NCI-H1105 treated with DMSO at 0.1 percent for 48 hours (cell line): ENCODE measurements at regions not wholly inside any gene's neighbourhood (a gene's known extent, or its start where the extent isn't known, plus 50 kb on each side); places are given as distances from the start of the nearest gene placed in this dataset.
"Not testable (repeated sequence)": the region's sequence is repeated elsewhere in the genome, so short reads cannot be mapped to it uniquely, and the experiment has no call there.

Source experiments
- DNase-seq: peaks from one replicate; lab custom pipeline; 2025; lab: John Stamatoyannopoulos, UW

DNA sequence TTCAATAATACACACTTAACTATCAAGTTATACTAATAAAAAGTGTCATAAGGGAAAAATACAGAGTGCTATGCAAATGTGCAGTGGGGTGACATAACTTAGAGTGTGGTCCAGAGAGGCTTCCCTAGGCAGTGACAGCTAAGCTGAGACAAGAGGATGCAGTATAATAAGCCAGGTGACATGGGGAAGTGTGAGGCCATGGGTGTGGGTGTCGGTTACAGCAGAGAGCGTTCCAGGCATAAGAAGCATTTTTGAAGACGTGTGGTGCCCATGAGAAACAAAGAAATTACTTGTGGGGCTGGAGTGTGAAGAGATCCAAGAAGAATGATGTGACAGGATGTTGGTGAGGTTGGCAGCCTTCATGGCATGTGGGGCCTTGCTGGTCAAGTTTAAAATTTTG is 78.1 kb upstream of the PICALM start:
- DNase-seq: no peak

- no peak for DNase-seq
These were observed 76.7 kb upstream of the PICALM start for GRCh38 chr11:86145439-86146156.

DNA sequence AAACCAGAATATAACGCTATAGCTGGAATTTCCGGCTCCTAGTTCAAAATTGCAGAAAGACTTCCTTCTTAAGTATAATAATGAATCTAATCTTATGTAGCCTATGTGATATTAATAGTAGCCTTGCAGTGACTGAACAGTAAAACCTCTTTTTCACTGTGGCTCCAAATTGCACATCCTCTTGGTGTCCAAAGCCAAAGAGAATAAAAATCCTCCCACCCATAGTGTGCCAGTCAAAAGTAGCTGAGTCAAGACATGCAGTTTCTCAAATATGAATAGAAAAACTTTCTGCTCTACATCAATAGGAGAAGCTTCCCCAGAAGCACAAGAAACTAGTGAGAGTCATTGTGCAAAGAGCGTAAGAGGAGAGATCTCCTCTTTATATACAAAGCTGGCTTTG is 76.0 kb upstream of the PICALM start:
- no peak for DNase-seq

DNA sequence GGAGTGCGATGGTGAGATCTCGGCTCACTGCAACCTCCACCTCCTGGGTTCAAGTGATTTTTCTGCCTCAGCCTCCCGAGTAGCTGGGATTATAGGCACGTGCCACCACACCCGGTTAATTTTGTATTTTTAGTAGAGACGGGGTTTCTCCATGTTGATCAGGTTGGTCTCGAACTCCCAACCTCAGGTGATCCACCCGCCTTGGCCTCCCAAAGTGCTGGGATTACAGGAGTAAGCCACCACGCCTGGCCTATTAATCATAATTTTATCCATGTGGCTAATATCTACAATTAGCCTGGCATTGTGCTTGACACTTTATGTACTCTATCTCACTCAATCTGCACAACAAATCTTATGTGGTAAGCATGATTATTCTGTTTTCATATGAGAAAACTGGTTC is 75.2 kb upstream of the PICALM start:
- DNase-seq: not testable (repeated sequence)

- DNase-seq: no peak
These were observed 74.5 kb upstream of the PICALM start for GRCh38 chr11:86143087-86144030.

DNA sequence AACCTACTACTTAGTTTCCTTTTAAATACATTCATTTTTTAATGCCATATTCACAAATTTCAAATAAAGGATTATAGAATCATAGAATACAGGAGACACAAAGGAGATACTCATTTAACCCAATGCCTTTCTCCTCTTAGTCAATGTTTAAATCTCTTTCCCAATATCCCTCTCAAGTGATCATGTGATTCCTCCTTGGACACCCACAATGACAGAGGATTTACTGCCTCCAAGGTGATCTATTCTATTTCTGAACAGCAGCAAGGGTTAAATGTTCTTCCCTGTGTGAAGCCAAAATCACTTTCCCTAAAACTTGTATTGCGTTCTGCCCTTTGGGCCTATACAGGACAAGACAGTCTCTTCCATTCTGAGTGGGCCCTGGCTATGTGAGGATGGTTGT is 73.3 kb upstream of the PICALM start:
- DNase-seq: no peak

GRCh38 chr11:86141727-86142126 is 72.8 kb upstream of the PICALM start:
- DNase-seq: no peak

DNA sequence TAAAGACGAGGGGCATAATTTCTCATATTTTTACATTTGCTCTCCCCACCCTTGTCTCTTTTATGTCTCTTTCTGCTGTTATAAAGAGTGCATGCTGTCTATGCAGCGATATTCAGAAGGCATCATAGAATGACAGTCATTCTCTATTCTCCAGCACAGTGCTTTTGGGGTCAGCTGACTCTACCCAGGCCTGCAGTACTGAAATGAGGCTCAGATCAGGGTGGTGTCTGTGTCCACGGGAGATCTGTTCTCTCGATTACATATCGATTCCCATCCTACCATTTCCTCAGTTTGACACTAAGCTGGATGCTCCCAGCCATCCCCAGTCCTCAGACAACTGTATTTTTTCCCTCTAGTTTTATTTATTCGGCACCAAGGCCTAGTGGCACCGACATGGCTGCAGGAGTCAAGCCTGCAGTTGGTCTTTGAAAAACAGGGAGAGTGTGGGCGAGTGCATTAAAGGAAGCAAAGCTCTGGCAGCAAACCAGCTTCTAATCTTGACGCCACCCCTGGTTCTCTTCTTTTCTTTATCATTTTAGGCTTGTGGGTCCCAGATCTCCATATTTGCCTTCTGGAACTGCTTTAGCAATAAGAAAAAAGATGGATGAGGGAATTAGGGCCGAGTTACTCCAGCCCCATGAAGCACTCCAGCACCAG is 71.6 kb upstream of the PICALM start:
- DNase-seq: no peak

- no peak for DNase-seq
These were observed 70.1 kb upstream of the PICALM start for GRCh38 chr11:86138958-86139357.

DNA sequence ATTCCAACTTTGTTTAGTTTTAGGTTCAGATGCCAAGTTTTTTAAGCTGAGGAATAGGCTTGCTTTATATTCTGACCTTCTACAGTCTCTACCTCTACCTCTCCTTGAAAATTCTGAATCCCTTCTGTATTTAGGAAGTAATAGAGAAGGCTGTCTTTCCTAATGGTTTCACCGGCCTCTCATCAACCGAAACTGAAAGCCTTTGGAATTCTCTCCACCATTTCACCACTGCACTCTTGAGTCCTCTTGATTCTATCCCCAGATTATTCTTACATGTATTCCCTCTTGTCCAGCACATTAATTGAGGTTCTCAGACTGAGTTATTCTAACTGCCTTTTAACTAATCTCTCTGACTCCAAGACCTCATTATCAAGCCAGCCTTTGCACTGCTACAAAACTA is 67.7 kb upstream of the PICALM start:
- DNase-seq: no peak

GRCh38 chr11:86135319-86135714 is 66.4 kb upstream of the PICALM start:
- no peak for DNase-seq

- no peak for DNase-seq
These were observed 65.9 kb upstream of the PICALM start for GRCh38 chr11:86134580-86135318.

DNA sequence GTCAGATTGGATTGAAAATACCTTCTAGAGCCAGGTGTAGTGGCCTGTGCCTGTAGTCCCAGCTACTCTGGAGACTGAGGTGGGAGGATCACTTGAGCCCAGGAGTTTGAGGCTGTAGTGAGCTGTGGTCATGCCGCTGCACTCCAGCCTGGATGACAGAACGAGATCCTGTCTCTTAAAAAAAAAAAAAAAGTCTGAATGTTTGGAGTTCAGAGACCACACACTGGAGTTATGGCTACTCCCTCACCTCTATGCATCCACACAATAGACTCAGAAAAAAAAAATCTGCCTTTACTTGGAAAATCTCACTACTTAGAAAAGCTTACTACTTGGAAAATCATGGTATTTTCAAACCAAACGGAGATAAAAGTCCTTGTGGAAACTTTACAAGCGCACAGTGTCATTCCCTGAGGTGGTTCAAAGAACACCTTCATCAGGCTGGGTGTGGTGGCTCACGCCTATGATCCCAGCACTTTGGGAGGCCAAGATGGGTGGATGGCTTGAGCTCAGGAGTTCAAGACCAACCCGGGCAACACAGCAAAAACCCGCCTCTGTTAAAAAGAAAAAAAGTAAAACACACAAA is 63.9 kb upstream of the PICALM start:
- DNase-seq: no peak

GRCh38 chr11:86129740-86130540 is 61.1 kb upstream of the PICALM start:
- DNase-seq: no peak

DNA sequence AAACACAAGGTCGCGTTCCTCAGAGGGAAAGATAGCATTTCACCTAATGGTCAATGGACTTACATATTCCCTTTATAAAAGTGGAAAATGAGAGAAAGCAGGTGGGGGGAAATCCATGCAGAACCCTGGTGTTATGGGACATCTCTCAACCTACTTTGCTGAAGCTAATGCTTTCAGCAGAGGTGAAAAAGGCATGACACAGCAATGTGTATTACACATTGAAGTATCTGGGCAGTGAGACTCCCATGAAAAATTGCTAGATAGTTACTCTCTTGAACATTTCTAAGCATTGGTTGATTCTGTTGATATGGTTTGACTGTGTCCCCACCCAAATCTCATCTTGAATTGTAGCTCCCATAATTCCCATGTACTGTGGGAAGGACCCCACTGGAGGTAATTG is 60.0 kb upstream of the PICALM start:
- no peak for DNase-seq

DNA sequence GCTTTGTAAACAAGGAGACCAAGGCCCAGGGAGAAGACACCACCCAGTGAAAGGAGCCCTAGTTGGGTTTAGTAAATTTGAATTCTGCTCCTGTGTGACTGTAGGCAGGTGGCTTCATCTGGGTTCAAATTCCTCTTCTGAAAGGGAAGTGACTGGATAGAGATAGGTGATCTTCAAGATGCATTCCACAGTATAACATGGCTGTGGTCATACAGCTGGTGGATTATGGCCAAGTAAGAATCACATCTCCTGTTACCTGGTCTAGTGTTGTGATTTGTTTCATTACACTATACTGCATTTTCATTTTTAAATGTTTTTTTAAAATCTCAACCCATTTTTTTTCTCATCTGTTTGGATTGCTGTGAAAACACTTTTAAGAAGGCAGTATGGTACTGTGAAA is 58.0 kb upstream of the PICALM start:
- no peak for DNase-seq

DNA sequence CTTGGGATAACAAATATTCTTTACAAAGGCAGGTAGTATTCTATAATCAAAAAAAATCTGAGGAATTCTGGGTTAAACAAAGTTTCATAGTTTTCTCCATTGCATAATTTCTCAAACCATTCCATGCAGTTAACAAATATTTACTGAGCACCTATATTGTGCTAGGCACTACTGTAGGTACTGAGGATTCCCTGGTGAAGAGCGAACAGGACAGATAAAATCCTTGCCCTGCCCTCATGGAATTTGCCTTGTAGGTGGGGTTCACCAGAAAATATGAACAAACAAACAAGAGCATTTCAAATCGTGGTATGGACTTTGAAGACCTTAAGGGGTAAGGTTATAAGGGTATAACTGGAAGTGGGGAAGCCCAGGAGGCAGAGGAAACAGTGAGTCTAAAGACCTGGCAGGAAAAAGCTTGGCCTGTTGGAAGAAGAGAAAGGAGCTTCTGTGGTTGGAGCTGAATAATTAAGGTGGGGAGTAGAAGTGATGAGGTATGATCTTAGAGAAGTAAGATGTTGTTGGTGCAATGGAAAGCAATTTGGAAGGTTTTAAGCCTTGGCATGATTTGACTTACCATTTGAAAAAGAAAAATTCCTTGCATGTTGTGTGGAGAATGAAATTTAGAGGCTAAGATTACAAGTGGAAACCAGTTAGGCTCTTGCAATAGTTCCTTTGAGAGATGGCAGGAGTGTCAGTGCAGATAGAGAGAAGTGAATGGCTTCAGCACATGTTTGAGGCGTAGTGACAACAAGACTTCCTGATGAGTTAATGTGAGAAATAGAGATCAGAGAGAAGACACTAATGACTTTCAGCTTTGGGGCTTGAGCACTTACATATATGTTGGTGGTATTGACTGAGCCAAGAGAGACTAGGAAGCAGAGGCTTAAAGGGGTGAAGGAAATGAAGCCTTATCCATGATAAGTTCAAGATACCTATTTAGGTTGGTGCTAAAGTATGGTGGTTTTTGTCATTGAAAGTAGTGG is 55.7 kb upstream of the PICALM start:
- DNase-seq: no peak

GRCh38 chr11:86122773-86123172 is 53.9 kb upstream of the PICALM start:
- no peak for DNase-seq

GRCh38 chr11:86120807-86121206 is 51.9 kb upstream of the PICALM start:
- DNase-seq: no peak

DNA sequence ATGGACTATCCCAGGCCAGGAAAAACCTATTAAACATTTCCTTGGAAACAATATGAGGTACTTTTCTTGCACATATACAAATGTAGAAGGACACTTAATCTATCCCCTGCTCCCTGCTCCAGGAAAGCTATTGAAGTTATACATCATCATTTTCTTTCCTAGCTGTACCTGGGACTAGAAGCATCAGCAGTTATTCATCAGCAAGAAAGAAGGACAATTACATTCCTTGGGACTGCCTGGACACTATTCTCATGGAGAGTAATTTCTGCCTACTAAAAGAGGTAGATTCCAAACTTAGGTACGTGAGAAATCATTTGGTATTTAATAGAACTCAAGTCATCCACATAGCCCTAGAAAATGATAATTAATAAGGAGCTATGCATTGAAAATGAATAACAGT is 51.0 kb upstream of the PICALM start:
- no peak for DNase-seq
